ENCODE measurements at regions not wholly inside any gene's neighbourhood (a gene's known extent, or its start where the extent isn't known, plus 50 kb on each side); places are given as distances from the start of the nearest gene placed in this dataset.

DNA sequence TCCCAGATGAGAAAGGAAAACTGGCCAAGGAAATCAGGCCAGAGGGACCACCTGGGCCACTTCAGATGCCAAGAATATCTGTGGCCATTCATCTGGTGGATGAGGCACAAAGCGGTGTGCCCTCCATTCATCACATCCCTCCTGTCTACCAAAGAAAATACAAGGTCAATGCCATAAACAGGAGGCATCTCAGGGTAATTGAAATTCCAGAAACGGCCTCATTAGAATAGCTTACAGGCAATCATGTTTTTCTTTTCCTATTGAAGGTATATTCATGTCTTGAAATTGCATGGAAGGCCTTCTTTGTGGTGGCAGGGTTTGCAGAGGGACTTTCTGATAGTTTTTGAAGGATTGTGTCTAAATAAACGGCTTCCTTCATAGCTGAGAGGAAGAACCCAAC lies 578.3 kb downstream of the HAO1 start:
- TF ChIP-seq, protein P1, sequence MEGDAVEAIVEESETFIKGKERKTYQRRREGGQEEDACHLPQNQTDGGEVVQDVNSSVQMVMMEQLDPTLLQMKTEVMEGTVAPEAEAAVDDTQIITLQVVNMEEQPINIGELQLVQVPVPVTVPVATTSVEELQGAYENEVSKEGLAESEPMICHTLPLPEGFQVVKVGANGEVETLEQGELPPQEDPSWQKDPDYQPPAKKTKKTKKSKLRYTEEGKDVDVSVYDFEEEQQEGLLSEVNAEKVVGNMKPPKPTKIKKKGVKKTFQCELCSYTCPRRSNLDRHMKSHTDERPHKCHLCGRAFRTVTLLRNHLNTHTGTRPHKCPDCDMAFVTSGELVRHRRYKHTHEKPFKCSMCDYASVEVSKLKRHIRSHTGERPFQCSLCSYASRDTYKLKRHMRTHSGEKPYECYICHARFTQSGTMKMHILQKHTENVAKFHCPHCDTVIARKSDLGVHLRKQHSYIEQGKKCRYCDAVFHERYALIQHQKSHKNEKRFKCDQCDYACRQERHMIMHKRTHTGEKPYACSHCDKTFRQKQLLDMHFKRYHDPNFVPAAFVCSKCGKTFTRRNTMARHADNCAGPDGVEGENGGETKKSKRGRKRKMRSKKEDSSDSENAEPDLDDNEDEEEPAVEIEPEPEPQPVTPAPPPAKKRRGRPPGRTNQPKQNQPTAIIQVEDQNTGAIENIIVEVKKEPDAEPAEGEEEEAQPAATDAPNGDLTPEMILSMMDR (IDR thresholded peaks at IDR 0.05): no peak
- TF ChIP-seq POLR2A (IDR thresholded peaks at IDR 0.05): no peak

All from uterus (tissue), 2 donors.